BLaER1 treated with 17β-estradiol and CSF1 and Interleukin-3, amounts not matched to agents 10 nM and 100 nM (cell line): ENCODE measurements at regions not wholly inside any gene's neighbourhood (a gene's known extent, or its start where the extent isn't known, plus 50 kb on each side); places are given as distances from the start of the nearest gene placed in this dataset.

Source experiments
- H3K27ac ChIP-seq, 11 experiments: shearing (Covaris generic); formaldehyde crosslinking; 2 replicates each; pipeline ENCODE4 v1.8.1; 2022
- H3K27me3 ChIP-seq, 11 experiments: shearing (Covaris generic); formaldehyde crosslinking; 2 replicates each; pipeline ENCODE4 v1.8.1; 2022
- H3K36me3 ChIP-seq, 11 experiments: shearing (Covaris generic); formaldehyde crosslinking; 2 replicates each; pipeline ENCODE4 v1.8.1; 2022
- H3K4me1 ChIP-seq, 10 experiments: shearing (Covaris generic); formaldehyde crosslinking; 2 replicates each; pipeline ENCODE4 v1.8.1; 2022
- H3K4me2 ChIP-seq, 11 experiments: shearing (Covaris generic); formaldehyde crosslinking; 2 replicates each; pipeline ENCODE4 v1.8.1; 2022
- H3K4me3 ChIP-seq, 10 experiments: shearing (Covaris generic); formaldehyde crosslinking; 2 replicates each; pipeline ENCODE4 v1.8.1; 2022
- H3K9ac ChIP-seq, 11 experiments: shearing (Covaris generic); formaldehyde crosslinking; 2 replicates each; pipeline ENCODE4 v1.8.1; 2022
- H3K9me3 ChIP-seq, 11 experiments: shearing (Covaris generic); formaldehyde crosslinking; replicated peaks in 1 of 11; 2 replicates each; pipeline ENCODE4 v1.8.1; 2022
- H4K20me1 ChIP-seq, 11 experiments: shearing (Covaris generic); formaldehyde crosslinking; 2 replicates each; pipeline ENCODE4 v1.8.1; 2022
- Cebpa-rat ChIP-seq, 11 experiments: shearing (Covaris generic); IDR thresholded peaks; 2 replicates each; pipeline ENCODE4 v1.8.1; 2022

DNA sequence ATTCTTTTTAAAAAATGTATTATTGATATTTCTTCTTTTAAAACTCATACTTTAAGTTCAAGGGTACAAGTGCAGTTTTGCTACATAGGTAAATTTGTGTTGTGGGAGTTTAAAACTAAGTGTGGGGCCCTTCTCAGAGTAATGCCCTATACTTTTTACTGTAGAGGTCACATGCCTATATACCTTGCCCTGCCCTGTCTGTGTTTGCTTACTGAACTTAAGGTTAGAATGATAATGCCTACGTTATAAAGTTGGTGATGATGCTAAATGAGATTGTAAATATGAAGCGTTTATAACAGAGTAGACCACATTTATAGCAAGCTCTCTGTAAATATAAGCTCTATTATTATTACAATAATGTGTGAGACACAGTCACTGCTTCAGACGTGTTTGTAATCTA, 261.9 kb downstream of the RASSF9 start:
- H3K9me3 ChIP-seq, result no peaks in the 10 kb centered on the region
- H3K36me3 ChIP-seq, result no peaks in the 10 kb centered on the region
- no peaks in the 10 kb centered on the region for H3K27me3 ChIP-seq
- no peaks in the 10 kb centered on the region for H3K4me1 ChIP-seq
- no peak overlapping the region for H3K27ac ChIP-seq
- no peak overlapping the region for H3K4me3 ChIP-seq
- no peak for TF ChIP-seq Cebpa-rat (IDR thresholded peaks at IDR 0.05)
- no peak overlapping the region for H3K9ac ChIP-seq
- H3K4me2 ChIP-seq, result no peak overlapping the region
- no peaks in the 10 kb centered on the region for H4K20me1 ChIP-seq

DNA sequence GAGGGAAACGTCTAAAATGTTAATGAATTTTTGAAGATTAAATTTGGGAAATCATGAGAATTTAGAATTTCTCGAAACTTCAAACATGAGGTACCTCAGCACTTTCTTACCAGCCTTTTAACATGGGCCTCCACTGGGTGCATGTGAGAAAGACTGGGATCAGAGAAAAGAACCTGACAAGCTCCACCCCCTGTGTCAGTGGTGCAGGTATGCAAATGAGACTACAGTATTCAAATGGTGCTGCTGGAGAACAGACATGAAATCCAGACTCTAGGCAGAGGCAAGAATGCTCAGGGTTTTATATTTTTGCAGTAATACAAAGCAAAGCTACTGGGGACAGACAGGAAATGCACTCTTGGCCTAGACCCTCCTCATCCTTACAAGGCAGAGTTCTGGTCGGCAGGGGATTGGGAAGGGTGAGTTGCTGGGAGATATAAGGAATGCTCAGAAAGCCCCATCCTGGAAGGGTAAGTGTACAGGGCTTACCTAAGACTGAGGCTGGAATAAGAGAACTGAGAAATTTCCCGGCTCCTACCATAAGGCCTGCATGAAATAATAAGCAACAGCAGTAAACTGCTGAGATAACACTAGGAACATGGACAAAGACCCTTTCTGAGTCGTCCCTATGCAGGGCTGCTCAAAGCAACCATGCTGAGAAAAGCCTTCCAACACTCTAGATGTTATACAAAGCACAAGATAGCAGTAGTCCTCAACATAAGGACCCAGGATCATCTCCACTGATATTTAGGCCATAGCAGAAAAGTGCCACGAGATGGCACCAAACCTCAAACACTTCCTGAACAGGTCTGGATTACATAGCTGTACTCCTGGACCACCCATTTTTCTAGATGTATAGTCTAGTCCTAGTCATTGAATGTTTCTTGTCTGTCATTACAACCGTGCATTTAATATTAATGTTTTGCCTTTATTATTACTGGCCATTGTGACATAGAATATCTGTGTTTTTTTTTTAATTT, 260.8 kb downstream of the RASSF9 start:
- Histone ChIP-seq H3K9me3 (no peaks in the 10 kb centered on the region), H3K4me2 (no peak overlapping the region), H3K9ac (no peak overlapping the region), H4K20me1 (no peaks in the 10 kb centered on the region), H3K27me3 (no peaks in the 10 kb centered on the region), H3K27ac (no peak overlapping the region), H3K4me3 (no peak overlapping the region), H3K4me1 (no peaks in the 10 kb centered on the region; a peak in 1 of 20 replicates), H3K36me3 (no peaks in the 10 kb centered on the region)
- no peak for TF ChIP-seq Cebpa-rat (IDR thresholded peaks at IDR 0.05)

DNA sequence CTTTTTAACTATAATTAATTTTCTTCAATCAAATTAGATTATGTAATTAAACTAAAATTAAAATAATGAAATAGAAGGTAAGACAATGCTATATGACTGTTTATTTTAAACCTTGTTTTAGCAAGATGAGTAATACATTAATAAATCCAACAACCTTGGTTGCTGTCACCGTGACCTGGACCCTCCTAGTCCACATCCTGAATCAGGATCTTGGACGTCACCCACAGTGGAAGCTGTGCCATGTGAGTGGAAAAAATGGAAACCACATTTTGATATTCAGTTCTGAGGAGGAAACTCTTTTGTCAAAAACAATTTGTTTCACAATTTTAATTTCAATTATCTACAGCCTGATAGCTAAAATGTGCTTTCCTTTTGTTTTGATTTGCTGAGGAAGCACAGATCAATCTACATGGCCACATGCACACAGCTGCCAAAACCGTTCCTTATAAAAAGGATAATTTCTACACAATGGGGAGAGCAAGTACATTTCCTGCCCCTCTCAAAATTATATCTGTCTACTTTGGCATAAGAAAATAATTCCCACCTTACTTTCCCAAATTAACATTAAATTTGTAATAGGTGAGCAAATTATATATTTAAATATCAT, 255.5 kb downstream of the RASSF9 start:
- H4K20me1 ChIP-seq, result no peaks in the 10 kb centered on the region

DNA sequence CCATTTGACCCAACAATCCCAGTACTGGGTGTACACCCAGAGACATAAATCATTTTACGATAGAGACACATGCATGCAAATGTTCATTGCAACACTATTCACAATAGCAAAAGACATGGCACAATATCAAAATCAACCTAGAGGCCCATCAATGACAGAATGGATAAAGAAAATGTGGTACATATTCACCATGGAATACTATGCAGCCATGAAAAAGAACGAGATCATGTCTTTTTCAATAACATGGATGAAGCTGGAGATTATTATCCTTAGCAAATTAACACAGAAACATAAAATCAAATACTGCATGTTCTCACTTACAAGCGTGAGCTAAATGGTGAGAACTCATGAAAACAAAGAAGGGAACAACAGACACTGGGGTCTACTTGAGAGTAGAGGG, 249.1 kb downstream of the RASSF9 start:
- H3K4me1 ChIP-seq, result no peaks in the 10 kb centered on the region
- no peak overlapping the region for H3K9ac ChIP-seq
- no peaks in the 10 kb centered on the region for H4K20me1 ChIP-seq
- no peak overlapping the region for H3K4me2 ChIP-seq
- no peak overlapping the region for H3K27ac ChIP-seq
- no peak for TF ChIP-seq Cebpa-rat (IDR thresholded peaks at IDR 0.05)
- no peaks in the 10 kb centered on the region for H3K27me3 ChIP-seq
- no peak overlapping the region for H3K4me3 ChIP-seq
- no peaks in the 10 kb centered on the region for H3K9me3 ChIP-seq
- no peaks in the 10 kb centered on the region for H3K36me3 ChIP-seq

More for the DNA sequence above, 255.5 kb downstream of the RASSF9 start:
- Histone ChIP-seq H3K36me3 (no peaks in the 10 kb centered on the region), H3K4me1 (peaks cover 0 to 5% (median 0%) of the 10 kb centered on the region in 10 experiments; a peak in 3 of 20 replicates), H3K9me3 (no peaks in the 10 kb centered on the region), H3K4me2 (peak overlapping the region in 2 of 11 experiments; percentile 4 to 47; a peak in 1 of 22 replicates), H3K9ac (no peak overlapping the region), H3K27me3 (no peaks in the 10 kb centered on the region), H3K4me3 (no peak overlapping the region), H3K27ac (no peak overlapping the region)
- no peak for TF ChIP-seq Cebpa-rat (IDR thresholded peaks at IDR 0.05)

DNA sequence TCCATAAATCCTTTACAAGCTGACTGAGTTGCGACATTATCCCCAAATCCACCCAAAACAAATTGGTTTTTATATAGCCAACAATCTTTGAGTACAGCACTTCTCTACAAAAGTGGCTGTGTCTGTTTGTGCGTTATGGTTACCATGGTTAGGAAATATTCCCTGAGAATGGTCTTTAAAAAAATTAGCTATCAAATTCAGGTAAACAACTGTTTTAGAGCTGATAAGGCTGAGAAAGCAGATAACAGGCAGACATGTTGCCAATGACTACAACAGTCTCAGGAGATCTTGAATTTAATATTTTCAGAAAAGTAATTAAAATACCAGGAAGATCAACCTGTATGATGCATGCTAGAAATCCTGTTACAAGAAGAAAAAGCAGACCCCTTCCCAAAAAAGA, 248.0 kb downstream of the RASSF9 start:
- no peaks in the 10 kb centered on the region for H3K36me3 ChIP-seq
- TF ChIP-seq Cebpa-rat (IDR thresholded peaks at IDR 0.05), result no peak
- H3K4me2 ChIP-seq, result no peak overlapping the region
- no peak overlapping the region for H3K9ac ChIP-seq
- no peaks in the 10 kb centered on the region for H3K27me3 ChIP-seq
- H3K9me3 ChIP-seq, result no peaks in the 10 kb centered on the region
- H3K4me3 ChIP-seq, result no peak overlapping the region
- H3K4me1 ChIP-seq, result no peaks in the 10 kb centered on the region
- H3K27ac ChIP-seq, result no peak overlapping the region
- no peaks in the 10 kb centered on the region for H4K20me1 ChIP-seq

DNA sequence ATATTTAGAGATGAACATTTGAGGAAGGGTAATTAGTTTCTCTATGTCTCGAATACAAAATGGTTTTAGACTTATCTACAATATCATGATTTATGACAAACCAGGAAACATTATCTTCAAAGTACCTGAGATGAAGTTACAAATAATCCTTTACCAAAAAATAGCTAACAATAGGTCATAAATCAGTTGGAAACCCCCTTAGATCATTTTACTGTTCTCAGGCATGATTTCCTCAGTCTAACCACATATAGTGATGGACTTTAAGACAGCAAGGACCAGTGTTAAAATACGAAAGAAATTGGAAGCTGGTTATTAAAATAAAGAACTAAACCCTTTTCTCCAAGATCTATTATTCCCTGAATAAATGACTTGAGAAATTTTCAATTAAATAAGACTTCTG, 235.4 kb downstream of the RASSF9 start:
- Histone ChIP-seq H3K36me3 (no peaks in the 10 kb centered on the region), H3K4me1 (no peaks in the 10 kb centered on the region), H3K9ac (no peak overlapping the region), H4K20me1 (no peaks in the 10 kb centered on the region), H3K4me2 (no peak overlapping the region), H3K27ac (no peak overlapping the region), H3K27me3 (no peaks in the 10 kb centered on the region), H3K9me3 (peaks cover 9 to 23% (median 17%) of the 10 kb centered on the region in 11 experiments; a peak in 19 of 22 replicates), H3K4me3 (no peak overlapping the region)
- no peak for TF ChIP-seq Cebpa-rat (IDR thresholded peaks at IDR 0.05)

DNA sequence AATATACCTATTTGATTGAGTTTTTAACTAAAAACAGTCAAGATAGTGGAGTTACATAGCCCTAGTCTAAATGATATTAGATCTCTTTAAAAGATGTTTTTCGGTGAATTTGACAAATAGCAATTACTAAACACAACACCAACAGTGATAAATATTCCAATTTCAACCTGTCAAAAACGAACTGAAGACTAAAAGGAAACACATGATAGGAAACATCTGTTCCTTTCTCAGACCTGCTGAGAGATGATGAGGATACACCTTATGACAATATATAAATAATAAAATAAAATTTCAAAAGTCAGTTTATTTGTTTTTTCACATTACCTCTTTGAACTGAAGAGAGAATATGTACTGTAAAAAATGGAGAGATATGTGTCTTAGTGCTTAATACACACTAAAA, 232.7 kb downstream of the RASSF9 start:
- H3K4me2 ChIP-seq, result no peak overlapping the region
- H3K9ac ChIP-seq, result no peak overlapping the region
- H3K27ac ChIP-seq, result no peak overlapping the region
- no peak for TF ChIP-seq Cebpa-rat (IDR thresholded peaks at IDR 0.05)
- H3K4me3 ChIP-seq, result no peak overlapping the region
- no peaks in the 10 kb centered on the region for H3K4me1 ChIP-seq
- no peaks in the 10 kb centered on the region for H3K27me3 ChIP-seq
- H3K36me3 ChIP-seq, result no peaks in the 10 kb centered on the region
- 0 out of 22 replicates have a peak, but pooled peaks cover 0 to 5% (median 0%) of the 10 kb centered on the region in 11 experiments for H3K9me3 ChIP-seq
- H4K20me1 ChIP-seq, result no peaks in the 10 kb centered on the region

DNA sequence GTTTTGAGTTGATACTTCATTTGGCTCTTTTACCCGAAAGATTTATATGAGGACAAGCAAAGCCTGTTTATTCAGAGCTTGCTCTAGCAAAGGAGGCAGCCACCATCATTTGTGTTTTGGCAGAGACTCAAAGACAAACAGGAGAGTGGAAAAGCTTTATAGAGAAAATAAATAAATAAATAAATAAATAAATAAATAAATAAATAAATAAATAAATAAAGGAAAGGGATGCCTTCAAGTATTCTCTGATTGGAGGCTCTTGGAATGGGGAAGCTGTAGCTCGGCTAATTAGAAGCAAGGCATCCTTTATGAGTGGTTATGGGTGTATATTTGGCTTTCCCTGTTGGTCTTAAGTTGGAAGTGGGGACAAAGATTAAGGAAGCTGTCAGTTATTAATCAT, 229.8 kb downstream of the RASSF9 start:
- no peaks in the 10 kb centered on the region for H3K36me3 ChIP-seq
- no peak overlapping the region for H3K27ac ChIP-seq
- H3K9me3 ChIP-seq, result 0 out of 22 replicates have a peak, but pooled peaks cover 0 to 5% (median 0%) of the 10 kb centered on the region in 11 experiments
- no peak for TF ChIP-seq Cebpa-rat (IDR thresholded peaks at IDR 0.05)
- H3K4me2 ChIP-seq, result no peak overlapping the region
- no peaks in the 10 kb centered on the region for H3K27me3 ChIP-seq
- H3K9ac ChIP-seq, result no peak overlapping the region
- no peaks in the 10 kb centered on the region for H3K4me1 ChIP-seq
- H3K4me3 ChIP-seq, result no peak overlapping the region
- H4K20me1 ChIP-seq, result no peaks in the 10 kb centered on the region

DNA sequence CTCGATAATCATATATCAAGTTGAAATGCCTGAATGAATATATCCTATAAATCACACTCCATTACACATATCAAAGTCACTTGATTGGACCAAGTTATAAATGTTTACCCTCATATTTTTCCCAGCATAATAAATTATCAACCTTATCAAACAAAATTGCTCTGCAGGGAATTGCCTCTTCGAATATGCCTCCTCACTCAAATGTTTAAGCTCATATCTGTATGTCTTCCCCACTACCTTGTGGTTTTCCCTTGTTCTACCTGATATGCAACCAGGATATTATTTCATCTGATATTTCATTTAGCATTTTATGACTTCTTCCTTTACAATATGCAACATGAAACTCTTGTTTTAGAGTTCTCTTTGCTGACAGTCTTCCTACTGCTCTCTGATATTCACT, 226.4 kb downstream of the RASSF9 start:
- TF ChIP-seq Cebpa-rat (IDR thresholded peaks at IDR 0.05), result no peak
- H3K9ac ChIP-seq, result no peak overlapping the region
- H3K36me3 ChIP-seq, result no peaks in the 10 kb centered on the region
- no peaks in the 10 kb centered on the region for H4K20me1 ChIP-seq
- H3K4me2 ChIP-seq, result no peak overlapping the region
- H3K9me3 ChIP-seq, result peaks cover 0 to 11% (median 0%) of the 10 kb centered on the region in 11 experiments; a peak in 2 of 22 replicates
- no peak overlapping the region for H3K4me3 ChIP-seq
- 0 out of 20 replicates have a peak, but pooled peaks cover 0 to 2% (median 0%) of the 10 kb centered on the region in 10 experiments for H3K4me1 ChIP-seq
- no peaks in the 10 kb centered on the region for H3K27me3 ChIP-seq
- no peak overlapping the region for H3K27ac ChIP-seq
